ENCODE measurements at regions not wholly inside any gene's neighbourhood (a gene's known extent, or its start where the extent isn't known, plus 50 kb on each side); places are given as distances from the start of the nearest gene placed in this dataset.

DNA sequence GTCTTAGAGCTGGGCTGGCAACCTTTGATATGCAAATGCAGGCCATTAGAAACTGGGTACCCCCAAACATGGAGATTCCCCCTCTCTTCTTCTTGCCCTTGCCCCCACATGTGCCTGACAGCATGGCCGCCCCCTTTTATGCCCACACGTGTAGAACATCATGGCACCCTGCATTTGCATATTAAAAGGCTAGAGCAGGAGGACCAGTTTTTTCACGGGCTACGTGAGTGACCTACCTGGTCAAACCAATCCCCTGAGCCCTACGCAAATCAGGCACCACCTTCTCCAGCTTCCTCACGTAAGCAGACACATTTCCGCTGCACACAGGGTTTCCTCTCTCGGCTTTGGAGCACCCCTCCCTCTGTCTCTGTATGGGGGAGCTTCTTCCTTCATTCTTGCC is 110.9 kb upstream of the COPS8 start:
- DNase-seq (ENCODE audit: low read depth): no peak

DNA sequence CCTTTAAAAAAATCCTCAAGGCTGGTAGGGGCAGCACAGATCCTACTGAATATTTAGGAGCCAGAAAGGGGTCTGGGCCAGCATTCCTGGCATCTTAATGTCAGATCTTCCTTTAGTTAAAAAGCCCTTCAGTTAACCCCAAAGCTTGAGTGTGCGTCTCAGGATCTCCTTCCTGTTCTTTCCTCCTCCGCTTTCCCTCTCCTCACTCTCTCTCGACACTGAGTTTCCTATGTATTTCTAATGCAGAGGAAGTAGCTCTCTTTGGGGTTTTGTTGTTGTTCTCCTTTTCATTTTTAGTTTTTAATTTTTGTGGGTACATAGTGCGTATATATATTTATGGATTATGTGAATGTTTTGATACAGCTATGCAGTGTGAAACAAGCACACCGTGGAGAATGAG is 109.9 kb upstream of the COPS8 start:
- no peak for DNase-seq (ENCODE audit: low read depth)

DNA sequence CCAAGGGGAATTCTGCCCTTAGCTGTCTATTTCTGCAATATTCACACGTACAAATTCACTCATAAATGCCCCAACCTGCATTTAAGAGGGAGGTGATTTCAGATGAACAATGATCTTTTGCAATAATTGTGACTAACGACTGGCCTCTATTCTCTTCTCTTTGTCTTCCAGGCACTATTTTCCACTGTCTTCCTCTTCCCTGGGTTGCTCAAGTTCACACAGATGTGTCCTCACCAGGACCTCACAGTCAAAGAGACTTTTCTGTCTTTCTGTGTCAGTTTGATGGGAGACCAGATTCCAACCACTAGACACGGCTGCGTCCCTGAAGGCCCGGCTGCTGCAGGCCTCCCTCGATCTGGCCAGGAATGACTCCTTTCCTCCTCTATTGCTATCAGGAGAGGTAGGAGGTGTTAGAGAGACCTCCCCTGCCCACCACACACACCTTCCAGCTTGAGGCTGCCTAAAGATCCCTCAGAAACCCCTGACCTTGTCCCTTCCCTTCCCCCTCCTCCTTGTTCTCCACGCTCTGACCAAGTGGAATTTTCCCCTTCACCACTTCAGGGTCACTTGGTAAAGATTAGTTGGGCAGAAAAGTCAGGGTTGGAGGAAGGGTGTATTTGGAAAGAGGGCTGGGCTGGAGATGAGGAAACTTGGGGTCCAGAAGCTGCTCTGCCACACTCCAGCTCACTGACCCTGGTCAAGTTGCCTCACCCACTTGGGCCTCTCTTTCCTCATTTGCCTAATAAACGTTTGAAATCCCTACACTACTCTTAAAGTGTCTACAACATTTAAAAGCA is 109.2 kb upstream of the COPS8 start:
- no peak for DNase-seq (ENCODE audit: low read depth)

DNA sequence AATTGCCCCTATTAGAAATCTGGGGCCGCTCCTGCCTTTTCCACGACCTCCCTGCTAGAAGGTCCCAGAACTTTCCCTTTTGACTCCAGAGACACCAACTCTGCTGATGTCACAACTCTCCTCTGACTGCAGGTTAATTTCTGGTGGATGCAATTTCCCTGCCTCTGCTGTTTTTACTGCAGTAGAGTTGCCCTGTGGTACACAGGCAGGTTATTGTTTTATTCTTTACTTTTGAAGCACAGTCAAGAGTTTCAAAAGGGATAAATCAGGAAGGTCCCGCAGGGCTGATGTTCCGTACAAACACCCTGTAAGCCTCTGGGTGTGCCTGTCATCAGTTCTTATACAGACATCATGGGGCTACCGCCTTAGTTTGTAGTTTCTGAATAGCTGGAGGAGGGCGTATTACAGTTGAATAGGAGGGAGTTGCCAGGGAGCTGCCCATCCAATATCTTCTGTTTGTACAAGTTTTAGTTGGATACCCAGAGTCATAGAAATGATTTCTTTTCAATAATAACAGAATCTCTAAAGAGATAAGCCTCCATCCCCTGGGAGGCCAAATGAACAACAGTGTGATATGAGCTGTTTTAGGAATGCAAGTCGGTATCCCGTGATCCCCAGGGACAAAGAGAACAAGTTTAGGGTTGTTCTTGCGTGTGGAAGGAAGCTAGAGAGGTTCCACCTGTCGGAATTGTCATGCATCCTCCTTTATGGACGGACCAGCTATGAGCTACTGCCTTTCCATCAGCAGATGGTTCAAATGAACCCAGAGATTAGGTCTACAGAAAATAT is 108.4 kb upstream of the COPS8 start:
- no peak for DNase-seq (ENCODE audit: low read depth)

DNA sequence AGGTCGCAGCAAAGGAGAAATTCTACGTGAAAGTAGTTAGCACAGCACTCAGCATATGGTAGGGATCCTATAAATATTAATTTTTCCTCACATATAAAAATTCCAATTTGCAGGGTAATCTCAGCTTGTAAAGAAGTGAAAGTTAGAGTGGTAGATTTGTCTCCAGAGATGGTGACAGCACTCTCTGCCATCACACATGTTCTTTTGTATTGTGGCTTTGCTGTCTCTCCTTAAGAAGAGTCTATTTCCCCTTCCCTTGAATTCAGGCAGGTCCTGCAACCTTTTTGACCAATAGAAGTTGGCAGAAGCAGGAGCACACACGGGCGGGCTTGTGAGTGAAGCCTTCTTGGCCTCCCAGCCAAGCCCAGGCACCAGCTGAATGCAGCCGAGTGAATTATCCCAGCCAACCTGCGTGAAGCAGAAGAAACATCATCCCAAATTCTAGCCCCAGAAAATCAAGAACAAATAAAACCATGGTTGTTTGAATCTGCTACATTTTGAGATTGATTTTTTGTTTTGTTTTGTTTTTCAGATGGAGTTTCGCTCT is 107.8 kb upstream of the COPS8 start:
- DNase-seq (ENCODE audit: low read depth): no peak

DNA sequence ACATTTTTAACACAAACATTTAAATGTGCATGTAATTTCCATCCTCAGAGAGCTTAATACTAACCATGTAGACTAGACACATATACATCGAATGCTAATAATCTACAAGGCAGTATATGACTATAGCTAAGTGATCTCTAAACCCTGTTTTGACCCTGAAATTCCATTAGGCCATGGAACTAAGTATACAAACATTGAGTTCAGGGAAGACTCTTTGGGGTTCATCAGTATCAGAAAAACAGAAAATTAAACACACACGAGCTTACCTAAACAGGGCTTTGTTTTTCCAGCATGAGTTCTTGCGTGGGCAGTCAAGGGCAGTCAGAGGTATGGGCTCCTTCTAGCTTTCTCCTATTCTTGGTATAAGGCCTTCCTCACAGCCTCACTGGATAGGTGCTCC is 106.0 kb upstream of the COPS8 start:
- DNase-seq (ENCODE audit: low read depth): no peak

DNA sequence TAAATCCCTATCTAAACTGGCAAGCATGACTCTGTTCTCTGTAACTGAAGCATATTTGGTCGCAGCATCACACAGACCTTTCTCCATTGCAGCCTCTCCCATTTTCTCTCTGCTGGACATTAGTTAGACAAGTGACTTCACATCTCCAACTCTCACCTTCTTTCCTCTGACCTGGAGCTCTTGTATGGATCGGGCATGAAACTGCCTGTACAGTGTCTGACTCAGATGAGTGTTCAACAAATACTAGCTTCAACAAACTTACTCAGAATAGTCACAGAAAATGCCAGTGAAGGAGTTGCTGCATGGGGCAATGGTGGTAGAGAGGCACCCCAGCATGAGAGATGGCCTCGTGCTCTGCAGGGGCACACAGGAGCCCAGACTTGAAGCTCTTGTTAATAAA is 104.7 kb upstream of the COPS8 start:
- DNase-seq (ENCODE audit: low read depth): no peak

DNA sequence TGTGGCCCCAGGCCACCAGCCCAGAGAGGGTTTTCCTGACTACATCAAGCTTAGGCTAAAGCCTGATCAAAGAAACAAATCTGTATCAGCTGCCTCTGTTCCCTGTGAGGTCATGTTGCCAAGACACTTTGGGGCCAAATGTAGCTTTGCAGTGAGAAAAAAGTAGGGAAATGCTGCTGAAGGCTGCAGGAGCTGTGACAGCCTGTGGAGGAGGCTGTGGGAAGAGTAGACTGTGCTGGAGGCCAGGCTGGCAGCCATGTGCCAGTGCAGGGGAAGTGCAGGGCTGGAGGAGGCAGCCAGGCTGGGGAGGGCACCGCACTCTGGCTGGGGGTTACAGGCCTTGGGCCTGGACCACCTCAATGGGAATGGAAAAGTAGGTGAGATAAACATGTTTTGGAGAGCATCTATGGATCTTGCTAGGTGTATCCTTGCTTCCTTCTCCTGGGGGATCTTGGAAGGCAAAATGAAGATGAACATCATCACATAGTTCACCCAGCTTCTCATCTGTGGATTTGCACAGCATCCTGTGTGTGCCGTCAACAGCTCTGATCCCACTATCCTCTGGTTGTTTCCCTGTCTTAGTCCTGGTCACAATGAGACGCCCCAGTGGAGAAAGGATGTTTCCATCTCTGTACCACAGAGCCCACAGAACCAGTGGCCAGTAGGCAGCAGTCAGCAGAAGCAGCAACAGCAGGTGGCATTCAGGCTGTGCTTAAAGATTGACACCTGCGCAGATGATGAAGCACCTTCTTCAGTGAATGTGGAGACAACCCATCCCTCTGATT is 103.8 kb upstream of the COPS8 start:
- DNase-seq (ENCODE audit: low read depth): no peak

DNA sequence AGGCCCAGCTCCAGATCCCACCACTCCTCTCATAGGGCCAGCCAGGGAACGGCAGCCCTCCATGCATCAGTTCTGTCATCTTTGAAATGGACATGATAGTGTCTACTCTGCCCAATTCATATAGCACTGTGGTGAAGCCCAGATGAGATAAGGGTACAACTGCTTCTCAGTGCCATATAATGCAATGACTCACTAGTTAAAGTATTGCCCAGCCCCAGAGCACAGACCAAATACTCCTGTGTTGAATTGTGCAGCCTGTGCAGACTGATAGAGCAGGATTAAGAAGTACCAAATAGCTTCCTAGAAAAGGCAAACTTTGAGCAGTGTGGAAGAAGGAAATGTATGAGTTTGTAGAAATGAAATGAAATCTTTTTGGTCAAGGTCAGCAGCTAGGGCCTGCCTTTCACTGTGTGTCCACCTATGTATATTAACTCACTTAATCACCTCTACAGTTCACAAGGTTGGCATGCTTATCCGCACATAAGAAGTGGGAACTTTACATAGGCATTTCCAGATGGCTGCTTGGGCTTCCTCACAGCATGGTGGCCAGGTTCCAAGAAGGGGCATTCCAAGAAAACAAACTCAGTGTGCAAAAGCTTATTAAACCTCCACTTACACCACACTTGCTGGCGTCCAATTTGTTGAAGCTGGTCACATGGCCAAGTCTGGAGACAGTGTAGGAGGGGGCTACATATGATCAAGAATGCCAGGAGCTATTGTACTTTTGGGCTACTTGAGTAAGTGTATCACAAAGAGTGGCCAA is 102.8 kb upstream of the COPS8 start:
- DNase-seq (ENCODE audit: low read depth): no peak

DNA sequence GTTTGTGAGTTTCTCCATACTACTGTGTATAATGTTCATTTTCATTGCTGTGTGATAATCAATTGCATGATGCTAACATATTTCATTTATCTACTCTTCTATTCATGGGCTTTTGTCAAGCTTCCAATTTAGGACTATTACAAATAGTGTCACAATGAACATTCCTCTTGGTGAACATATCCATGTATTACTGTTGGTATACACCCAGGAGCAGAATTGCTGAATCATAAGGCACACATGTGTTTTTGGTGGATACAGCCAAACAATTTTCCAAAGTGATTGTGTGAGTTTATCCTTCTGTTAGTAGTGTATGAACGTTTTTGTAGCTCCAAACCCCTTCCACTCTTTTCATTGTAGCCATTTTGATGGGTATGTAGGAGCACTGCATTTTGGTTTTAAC is 101.6 kb upstream of the COPS8 start:
- DNase-seq (ENCODE audit: low read depth): no peak

DNA sequence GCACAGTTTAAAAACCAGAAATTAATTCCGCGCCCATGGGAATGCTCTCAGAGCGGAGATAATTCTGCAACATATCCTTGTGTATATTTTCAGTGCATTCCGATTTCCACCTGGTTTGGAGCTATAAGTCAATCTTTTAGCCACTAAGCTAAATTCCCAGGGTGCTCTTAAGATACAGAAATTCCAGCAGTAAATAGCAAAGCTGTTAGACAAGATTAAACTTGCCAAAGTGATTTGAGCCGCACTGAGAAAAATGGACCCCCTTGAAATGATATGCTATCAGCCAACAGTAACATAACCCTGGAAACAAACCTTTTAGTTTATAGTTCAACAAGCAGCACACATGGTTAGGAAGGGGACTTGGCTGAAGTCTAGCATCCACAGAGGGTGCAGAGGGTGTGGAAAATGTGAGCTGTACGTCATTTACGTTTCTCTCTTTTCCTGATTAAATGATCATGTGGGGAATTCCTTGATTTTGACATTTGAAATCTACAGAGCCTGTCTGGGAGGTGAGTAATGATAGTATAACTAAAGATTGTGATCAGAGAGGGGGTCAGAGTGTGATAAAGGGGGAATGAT is 99.8 kb upstream of the COPS8 start:
- DNase-seq (ENCODE audit: low read depth): no peak

DNA sequence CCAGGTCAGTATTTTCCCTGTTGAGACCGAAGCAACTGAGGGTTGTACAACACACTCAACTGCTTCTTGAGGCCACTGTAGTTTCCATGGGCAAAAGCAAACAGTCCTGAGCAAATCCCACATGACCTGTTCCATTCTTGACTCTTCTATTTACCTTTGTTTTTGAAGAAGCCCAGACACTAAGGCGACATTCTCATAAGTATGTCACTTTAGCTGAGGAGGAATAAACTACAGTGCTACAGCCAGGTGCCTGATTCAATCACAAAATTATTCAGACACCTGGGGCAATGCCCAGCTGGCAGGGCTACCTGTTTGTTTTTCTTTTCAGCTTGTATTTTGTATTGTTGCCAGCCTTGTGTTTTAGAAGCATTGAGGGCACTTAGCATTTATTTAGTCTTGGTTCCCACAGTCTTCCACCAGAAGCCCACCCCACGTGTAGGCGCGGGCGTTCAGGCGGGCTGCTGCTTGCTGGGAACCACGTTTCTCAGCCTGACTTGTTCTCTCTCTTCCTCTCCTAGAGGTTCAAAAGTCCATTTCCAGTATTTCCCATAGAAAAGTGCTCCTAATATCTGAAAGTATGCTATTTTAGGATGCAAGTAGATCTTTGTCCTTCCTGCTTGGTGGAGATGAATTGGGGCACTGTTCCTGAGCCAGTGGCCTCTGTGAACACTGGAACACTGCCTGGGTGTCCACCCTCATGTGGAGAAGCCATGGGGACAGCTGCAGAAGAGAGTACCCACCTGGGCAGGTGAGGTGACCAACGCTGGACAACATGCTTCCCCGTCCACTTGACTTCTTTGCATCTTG is 99.0 kb upstream of the COPS8 start:
- DNase-seq (ENCODE audit: low read depth): no peak

DNA sequence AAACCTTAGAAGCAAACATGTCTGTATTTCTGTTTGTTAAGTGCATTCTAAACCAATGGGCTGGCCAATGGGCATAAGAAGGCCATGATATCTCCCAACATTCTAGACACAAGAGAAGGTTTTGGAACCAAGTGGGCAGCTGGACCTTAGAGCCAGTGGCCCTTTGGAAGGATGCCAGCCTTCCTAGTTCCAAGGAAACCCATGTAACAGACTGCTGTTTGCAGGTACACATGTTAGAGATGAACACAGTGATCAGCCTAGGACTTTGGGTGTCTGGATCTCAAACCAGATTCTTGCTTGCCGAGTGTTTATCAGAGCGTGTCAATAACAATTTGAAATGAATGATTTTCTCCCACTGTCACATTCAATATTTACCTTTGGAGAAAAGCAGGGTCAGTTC is 97.5 kb upstream of the COPS8 start:
- DNase-seq (ENCODE audit: low read depth): no peak

DNA sequence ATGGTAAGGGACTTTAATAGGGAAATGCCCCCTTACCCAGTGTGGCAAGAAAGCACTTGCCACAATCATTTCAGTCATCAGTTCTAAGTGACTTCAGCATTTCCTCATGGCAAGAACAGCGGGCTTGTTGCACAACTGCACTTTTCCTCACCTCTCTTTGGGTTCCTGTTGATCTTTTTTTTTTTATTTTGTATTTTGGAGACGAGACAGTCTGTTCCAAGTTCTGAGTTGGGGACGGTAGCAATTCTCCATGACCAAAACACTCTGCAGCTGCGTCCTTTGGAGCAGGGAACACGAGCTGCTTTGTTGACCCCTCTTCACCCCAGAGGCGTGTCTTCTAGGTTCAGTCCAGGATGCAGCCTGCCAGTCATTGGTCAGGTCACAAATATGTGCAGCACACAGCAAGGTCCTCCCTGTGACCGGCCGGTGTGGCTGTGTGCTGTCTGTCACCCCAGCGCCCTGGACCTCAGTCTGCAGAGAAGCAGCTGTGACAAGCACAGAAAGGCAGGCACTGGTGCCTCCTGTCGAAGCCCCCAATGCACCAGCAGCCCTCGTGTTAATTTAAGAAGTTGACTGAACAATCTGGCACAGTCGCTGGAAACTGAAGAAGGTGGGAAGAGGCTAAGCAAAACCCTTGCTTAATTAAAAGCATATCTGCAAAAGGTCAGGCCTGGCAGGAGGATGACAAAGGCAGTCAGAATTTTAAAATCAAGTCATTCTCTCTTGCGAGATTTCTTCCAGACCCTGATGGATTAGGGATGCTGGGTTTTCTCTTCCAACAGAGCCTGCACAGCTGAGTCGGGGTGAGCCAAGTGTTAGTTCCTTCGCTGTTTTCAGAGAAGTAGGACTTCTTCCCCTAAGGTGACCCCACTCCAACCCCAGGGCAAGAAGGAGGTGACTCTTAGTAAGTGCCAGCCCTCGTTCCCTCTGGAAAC is 96.7 kb upstream of the COPS8 start:
- DNase-seq (ENCODE audit: low read depth): no peak

DNA sequence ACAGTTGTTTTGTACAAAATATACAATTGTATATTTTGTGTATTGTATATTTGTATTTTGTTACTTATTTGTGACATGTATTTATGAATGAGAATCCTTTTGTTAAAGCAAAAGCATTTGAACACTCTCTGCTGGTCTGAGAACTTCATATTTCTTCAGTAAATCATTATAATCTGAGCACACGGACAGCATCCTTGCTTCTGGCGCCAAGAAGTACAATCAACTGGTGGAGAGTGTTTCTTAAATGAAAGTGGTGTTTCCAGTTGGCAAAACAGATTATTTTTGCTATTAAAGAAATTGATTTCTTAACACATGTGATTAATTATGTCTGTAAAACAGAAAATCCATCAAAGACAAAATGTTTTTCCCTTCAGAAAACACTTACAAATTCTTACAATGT is 95.1 kb upstream of the COPS8 start:
- no peak for DNase-seq (ENCODE audit: low read depth)

DNA sequence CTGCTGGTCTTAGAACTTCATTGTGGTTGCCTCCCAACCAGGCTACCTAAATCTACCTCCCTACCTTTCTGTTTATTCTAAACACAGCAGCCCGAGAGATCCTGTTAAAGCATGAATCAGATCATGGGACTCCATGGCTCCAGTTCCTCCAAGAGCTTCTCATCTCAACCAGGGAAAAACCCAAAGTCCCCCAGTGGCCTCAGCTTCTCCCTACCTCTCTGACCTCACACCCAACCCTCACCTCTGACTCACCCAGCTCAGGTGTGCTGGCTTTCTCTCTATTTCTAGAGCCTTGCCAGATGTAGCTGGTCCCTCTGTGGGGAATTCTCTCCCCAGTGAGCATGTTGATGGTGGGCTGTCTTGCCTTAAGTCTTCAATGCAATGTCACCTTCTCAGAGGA is 93.8 kb upstream of the COPS8 start:
- DNase-seq (ENCODE audit: low read depth): no peak

DNA sequence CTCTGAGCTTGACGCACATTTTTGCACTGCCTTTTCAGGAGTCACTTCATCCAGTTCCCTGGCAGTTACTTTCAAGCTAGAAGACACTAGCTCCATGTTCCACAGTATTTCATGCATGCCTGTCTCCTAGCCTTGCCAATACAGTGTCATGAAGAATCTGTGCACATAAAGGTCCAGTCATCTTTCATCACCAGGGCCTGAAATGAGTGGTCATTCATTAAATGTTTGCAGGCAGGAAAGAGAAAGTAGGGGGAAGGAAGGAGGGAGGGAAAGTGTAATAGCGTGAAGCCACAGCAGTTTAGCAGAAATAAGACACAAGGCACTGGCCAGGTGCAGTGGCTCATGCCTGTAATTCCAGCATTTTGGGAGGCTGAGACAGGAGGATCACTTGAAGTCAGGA is 92.4 kb upstream of the COPS8 start:
- DNase-seq (ENCODE audit: low read depth): no peak

DNA sequence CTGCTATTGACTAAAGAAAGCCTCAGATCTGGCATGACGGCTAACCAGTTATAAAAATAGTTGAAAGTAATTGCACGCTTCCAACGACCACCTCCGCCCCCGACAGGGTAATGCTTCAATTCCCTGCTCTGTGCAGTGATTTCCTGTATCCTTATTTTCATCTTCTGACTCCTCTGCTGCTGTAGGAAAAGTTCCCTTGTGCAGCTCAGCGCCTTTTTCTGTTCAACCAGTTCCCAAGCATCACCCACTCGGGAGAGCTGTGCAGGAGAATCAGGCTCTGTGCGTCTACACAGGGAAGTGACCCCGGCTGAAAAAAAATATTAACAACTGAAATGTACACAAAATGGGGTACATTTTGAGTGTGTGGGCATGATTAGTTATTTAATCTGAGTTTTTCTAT is 91.3 kb upstream of the COPS8 start:
- no peak for DNase-seq (ENCODE audit: low read depth)

DNA sequence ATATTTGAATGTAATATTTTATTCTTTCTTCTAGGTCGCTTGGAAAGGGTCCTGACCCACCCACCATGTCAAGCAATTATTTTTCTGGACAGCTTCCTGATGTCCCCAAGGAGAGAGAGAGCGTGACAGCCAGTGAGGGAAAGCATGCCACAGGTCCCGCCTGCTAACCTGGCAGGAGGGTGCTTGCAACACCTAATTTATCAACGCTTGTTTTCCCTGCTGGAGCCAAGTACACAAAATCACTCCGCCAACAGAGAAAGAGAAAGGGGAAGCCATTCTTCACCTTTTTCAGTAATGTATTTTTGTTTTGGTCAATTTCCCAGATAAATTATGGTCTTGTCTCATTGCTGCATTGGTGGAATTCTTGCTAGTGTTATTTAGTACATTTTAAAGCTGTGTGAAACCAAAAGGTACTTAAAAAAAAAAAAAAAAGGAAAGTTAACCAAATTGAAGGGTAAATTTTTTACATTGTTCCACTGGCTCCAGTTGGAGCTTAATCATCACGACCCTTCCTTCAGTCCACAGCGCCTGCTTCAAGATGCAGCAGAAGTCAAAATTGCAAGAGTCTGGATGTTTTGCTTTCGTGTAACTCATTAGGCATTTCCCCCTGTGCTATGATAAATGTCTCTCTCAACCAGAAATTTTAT is 88.5 kb upstream of the COPS8 start:
- DNase-seq (ENCODE audit: low read depth): no peak

All from activated T-cell treated with anti-CD3 and anti-CD28 coated beads for 24 hours (primary cell).